ENCODE measurements at regions not wholly inside any gene's neighbourhood (a gene's known extent, or its start where the extent isn't known, plus 50 kb on each side); places are given as distances from the start of the nearest gene placed in this dataset.
"Not testable (repeated sequence)": the region's sequence is repeated elsewhere in the genome, so short reads cannot be mapped to it uniquely, and the experiment has no call there.

DNA sequence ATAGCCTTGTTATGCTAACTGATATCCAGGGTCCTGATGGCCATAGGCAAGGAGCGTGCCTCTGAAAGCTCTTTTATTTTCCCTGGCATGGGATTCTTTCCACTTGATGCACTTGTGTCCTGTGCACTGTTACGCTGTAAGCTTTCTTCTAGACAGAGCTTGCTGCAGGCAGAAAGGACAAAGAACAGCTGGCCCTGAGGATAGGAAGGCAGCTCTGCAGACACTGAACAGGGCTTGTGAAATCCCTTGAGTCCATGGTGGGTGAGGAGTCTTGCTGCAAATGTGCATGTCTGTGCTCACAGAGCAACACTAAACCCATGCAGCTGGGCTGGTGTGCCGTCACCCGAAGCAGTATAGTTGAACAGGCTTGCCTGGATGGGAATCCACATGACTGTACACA, 126.6 kb downstream of the AKAP11 start:
- no peak for DNase-seq

DNA sequence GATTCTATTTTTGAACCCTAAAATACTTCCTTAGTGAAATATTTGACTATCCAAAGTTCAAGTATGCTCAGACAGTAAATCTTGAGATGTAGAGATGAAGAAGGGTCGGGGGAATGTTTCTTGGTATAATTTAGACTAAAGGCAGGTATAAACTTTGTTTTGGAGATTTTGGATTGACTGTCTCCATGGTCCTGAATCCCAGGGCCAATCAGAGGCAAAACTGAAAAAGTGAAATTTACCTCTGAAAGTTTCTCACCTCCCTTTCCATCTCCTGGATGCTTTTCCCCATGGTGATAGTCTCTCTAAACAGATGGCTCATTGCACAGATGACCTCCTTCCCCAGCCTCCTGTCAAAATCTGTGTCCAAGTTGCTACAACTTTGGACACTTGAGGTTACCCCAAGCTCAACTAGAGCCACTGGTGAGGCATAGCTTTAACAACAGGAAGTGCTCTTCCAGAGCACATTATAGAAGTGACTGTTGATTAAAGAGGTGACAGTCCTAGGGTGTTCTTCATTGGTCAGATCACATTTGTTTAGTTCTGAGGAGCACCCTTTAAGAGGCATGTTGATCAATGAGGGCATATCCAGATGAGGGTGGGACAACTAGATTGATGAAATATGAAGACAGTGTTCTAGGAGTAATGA, 128.4 kb downstream of the AKAP11 start:
- no peak for DNase-seq

- no peak for DNase-seq
Observed at GRCh38 chr13:42401376-42401775, 129.4 kb downstream of the AKAP11 start.

DNA sequence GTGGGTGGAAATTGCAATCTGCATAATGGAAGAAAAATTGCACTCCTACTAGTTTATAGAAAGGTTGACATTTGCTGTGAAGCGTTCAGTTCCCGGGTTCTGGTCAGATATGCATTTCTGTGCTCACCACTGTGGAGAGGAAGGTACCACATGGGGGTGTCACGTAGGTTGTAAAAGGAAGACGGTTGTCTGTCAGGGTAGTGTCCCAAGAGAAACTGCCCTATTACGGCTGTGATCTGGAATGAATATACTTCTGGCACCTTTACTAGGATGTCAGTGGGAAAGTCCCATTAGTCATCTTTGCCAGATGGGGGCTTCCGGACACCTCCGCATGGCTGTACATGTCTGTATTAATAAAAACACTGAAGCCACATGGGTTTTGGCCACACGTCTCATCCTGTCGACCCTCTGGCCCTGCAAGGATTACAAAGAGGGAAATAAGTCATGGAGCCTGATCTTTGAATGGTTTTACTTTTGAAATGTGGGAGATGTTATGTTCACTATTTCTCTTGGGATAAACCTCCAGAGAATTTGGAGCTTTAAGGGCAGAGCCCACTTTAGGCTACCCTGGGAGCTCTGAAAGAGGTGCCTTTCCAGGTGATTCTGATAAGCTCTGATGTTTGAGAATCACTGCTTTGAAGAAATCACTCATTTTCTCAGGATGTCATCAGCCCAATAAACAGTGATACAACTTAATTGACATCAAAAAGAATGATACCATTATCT, 133.9 kb downstream of the AKAP11 start:
- no peak for DNase-seq

DNA sequence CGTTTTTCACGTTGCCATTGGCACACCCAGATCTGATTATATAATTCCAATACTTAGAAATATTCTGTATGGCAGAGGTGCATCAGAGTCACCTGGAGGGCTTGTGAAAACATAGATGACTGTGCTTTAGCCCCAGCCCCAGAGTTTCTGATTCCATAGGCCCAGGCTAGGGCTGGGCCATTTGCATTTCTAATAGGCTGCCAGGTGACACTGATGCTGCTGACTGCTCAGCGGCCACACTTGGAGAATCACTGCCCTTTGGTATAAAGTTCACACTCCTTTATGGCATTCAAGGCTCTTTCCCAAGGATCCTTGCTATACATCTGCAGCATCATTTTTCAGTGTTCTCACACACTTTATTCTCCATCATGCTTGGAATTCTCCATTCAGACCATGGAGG, 137.1 kb downstream of the AKAP11 start:
- no peak for DNase-seq

- no peak for DNase-seq
Observed at GRCh38 chr13:42409551-42409950, 137.6 kb downstream of the AKAP11 start.

- no peak for DNase-seq
Observed at GRCh38 chr13:42412812-42413483, 141.0 kb downstream of the AKAP11 start.

GRCh38 chr13:42413484-42413815, 141.5 kb downstream of the AKAP11 start:
- no peak for DNase-seq

GRCh38 chr13:42417626-42418025, 145.7 kb downstream of the AKAP11 start:
- DNase-seq: no peak

DNA sequence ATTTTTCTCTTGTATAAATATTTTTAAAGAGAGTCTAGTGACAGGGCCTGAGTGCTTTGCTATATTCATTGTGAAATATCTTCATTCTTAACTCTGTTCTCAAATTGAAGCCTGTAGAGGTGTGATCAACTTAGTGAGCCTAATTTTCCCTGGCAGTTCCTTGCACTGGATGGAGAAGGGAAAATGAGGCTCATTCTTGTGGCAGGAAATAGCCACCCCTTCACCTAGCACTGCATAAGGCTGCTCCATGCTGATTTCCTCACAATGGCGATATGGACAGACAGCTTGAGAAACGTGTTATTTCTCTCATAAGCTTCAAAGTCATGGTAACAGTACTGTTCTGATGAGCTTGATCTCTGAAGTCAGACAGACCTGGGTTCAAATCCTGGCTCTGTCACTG, 146.2 kb downstream of the AKAP11 start:
- no peak for DNase-seq

DNA sequence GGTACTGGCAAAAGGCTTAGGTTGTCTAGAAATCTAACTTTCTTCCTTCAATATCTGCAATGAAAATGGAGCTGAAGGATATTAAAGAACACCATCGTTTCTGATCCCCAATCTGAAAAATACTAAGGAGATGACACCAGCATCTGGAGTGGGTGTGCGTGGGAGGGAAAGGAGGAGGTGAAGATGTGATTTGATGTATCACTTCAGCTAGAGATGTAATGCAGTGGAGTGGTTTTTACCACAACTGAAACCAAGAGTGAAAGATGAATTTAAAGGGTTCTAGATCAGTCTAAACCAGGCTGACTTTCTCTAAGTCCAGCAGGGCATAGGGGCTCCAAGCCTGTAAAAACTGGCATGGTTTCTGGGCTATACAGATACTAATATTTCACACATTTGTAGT, 148.4 kb downstream of the AKAP11 start:
- no peak for DNase-seq

DNA sequence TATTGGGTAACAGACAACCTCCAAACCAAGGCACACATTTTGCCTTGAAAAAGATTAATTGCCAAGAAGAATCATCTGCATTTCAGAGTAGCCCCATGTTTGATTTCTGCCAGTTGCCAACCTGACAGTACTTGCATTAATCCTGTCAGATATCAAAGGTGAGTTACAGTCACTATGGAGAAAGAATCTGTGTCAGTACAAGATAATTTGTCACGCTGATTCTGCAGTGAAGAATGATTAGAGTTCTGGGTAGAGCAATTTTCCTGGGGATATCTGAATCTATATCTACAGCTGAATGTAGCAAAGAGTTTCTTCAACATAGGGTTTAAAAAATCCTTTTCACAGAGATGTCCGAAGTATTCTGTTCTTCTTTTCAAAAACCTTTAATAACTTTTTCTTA, 150.7 kb downstream of the AKAP11 start:
- DNase-seq: no peak

DNA sequence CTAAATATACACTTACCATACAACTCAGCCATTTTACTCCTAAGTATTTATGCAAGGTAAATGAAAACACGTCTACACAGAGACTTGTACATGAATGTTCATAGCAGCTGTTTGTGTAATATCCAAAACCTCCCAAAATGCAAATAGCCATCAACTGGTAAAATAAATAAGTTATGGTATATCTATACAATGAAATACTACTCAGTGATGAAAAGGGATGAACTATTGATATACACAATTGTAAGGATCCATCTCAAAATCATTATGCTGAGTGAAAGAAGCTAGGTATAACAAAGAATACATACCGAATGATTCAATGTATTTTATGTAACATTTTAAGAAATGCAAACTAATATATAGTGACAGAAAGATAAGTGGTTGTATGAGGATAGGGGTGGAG, 149.8 kb upstream of the TNFSF11 start:
- no peak for DNase-seq

DNA sequence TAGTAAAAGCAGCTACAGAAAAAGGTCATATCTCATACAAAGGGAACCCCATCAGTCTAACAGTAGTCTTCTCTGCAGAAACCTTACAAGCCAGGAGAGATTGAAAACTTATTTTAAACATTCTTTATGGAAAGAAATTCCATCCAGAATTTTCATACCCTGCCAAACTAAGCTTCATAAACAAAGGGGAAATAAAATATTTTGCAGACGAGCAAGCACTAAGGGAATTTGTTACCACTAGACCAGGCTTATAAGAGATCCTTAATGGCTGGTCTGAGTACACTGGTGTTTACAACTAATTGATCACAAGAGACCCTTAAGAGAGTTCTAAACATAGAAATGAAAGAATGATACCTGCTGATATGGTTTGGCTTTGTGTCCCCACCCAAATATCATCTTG, 128.6 kb upstream of the TNFSF11 start:
- no peak for DNase-seq

DNA sequence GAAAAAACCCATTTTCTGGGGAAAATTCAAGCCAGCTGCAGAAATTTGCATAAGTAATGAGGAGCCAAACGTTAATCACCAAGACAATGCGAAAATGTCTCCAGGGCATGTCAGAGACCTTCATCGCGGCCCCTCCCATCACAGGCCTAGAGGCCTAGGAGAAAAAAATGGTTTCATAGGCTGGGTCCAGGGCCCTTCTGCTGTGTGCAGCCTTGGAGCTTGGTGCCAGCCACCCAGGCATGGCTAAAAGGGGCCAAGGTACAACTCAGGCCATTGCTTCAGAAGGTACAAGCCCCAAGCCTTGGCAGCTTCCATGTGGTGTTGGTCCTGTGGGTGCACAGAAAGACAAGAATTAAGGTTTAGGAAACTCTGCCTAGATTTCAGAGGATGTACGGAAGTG, 127.4 kb upstream of the TNFSF11 start:
- DNase-seq: not testable (repeated sequence)

DNA sequence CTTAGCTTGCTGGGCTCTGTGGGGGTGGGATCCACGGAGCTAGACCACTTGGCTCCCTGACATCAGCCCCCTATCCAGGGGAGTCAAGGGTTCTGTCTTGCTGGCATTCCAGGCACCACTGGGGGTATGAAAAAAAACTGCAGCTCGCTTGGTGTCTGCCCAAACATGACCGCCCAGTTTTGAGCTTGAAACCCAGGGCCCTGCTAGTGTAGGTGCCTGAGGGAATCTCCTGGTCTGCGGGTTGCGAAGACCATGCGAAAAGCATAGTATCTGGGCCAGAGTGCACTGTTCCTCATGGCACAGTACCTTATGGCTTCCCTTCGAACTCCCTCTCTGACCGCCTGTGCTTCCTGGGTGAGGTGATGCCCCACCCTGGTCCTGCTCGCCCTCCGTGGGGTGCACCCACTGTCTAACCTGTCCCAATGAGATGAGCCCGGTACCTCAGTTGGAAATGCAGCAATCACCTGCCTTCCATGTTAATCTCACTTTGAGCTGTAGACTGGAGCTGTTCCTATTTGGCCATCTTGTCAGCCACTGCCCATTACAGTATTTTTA, 120.8 kb upstream of the TNFSF11 start:
- no peak for DNase-seq

GRCh38 chr13:42454749-42455148, 119.2 kb upstream of the TNFSF11 start:
- no peak for DNase-seq

- DNase-seq: no peak
Observed at GRCh38 chr13:42458193-42458592, 115.8 kb upstream of the TNFSF11 start.

GRCh38 chr13:42466123-42466522, 107.8 kb upstream of the TNFSF11 start:
- no peak for DNase-seq

DNA sequence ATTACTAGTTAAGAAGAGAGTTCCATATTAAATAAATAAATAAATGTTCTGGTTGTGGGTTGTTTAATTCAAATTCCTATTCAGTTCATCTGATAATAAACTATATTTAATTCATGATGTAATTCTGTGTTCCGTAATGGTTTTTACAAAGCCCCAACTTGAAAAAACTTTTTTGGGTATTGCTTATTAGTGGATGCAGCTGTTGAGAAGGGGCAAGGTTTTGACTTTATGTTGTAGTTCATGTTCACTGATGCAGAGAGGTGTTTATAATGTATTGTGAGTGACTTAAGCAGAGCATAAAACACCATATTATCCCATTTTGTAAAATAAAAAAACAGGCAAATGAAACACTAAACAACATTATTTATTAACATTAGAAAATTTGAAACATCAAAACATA, 107.3 kb upstream of the TNFSF11 start:
- no peak for DNase-seq

DNA sequence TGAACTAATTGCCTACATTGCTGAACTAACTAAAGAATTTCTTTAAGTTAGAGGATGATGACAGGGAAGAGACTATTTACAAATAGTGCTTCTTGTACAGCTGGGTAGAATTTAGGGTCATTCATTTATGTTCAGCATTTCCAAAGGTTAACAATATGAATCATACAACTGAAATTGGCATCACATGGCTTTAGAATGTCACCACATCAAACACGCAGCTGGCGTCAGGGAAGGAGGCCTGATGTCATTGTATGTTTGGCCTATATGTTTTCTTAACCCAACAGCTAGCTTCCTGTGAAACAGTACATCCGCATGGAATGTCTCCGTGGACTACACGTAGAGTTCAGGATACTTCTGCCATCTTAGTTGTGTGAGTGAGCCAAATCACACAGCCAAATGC, 99.0 kb upstream of the TNFSF11 start:
- no peak for DNase-seq

GRCh38 chr13:42477596-42478190, 96.3 kb upstream of the TNFSF11 start:
- no peak for DNase-seq
